Ovary (tissue), 3 donors: ENCODE measurements at regions not wholly inside any gene's neighbourhood (a gene's known extent, or its start where the extent isn't known, plus 50 kb on each side); places are given as distances from the start of the nearest gene placed in this dataset.

ENCODE experiments used
- CTCF ChIP-seq, 3 donors: fragments of 450-650 bp in 2 of 3; fragments of 200-600 bp in 1 of 3; IDR thresholded peaks; one replicate each; pipeline versions ENCODE4 v1.5.1 to v1.8.0; 2016 to 2022; ENCODE audit warnings: antibody characterized with exemption in 3 of 3, mild to moderate bottlenecking in 1 of 3
- EP300 ChIP-seq: sonication (generic); formaldehyde crosslinking; IDR thresholded peaks from one replicate; pipeline ENCODE4 v1.6.1; 2017; ENCODE audit warnings: antibody characterized with exemption
- POLR2A ChIP-seq: fragments of 450-650 bp; IDR thresholded peaks from one replicate; pipeline ENCODE4 v1.6.1; 2017; ENCODE audit warnings: antibody characterized with exemption, mild to moderate bottlenecking, moderate library complexity
- donor health status: DM: no; HTN: no; CAD: no.

- TF ChIP-seq POLR2A = no peak
- TF ChIP-seq CTCF (IDR thresholded peaks at IDR 0.05) = no peak
- no peak for TF ChIP-seq EP300
Measured at GRCh38 chr11:28792856-28793255, 684.7 kb downstream of the METTL15 start.
